ENCODE measurements at regions not wholly inside any gene's neighbourhood (a gene's known extent, or its start where the extent isn't known, plus 50 kb on each side); places are given as distances from the start of the nearest gene placed in this dataset.

DNA sequence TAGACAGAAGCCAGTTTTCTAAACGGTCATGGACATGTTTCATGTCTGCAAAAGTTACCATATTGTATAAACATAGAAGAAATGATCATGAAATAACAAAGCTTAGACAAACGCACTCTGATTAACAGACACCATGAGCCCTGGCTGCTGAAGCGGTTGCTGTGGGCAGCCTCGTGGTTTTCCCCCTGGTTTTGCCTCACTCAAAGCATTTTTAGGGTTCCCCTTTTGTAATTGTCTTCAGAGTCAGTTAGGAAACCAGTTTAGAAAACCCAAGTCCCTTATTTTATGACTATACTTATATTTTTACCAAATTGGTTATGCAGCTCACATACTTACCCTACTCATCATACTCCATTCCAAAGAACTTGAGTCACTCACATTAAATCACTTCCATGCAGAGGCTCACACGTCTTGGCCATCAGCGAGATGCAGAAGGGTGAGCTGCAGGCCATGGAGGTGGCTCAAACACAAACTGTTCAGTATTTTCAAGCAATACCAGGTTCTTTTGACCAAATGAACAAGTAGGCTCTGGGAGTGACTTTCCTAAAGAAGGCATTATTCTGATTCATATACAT lies 105.6 kb upstream of the SALL3 start:
- no peak for DNase-seq (ENCODE audit: low read depth)
- Histone ChIP-seq H3K36me3 (ENCODE audit: control insufficient read depth, insufficient read depth, low read length) (no peaks in the 10 kb centered on the region), H3K27me3 (ENCODE audit: control insufficient read depth, insufficient read depth, low read length) (no peaks in the 10 kb centered on the region), H3K4me3 (ENCODE audit: low read depth, low read length) (no peak overlapping the region)
- TF ChIP-seq, protein P1, sequence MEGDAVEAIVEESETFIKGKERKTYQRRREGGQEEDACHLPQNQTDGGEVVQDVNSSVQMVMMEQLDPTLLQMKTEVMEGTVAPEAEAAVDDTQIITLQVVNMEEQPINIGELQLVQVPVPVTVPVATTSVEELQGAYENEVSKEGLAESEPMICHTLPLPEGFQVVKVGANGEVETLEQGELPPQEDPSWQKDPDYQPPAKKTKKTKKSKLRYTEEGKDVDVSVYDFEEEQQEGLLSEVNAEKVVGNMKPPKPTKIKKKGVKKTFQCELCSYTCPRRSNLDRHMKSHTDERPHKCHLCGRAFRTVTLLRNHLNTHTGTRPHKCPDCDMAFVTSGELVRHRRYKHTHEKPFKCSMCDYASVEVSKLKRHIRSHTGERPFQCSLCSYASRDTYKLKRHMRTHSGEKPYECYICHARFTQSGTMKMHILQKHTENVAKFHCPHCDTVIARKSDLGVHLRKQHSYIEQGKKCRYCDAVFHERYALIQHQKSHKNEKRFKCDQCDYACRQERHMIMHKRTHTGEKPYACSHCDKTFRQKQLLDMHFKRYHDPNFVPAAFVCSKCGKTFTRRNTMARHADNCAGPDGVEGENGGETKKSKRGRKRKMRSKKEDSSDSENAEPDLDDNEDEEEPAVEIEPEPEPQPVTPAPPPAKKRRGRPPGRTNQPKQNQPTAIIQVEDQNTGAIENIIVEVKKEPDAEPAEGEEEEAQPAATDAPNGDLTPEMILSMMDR (IDR thresholded peaks at IDR 0.05; ENCODE audit: insufficient read depth, low read length, poor library complexity, severe bottlenecking): no peak

DNA sequence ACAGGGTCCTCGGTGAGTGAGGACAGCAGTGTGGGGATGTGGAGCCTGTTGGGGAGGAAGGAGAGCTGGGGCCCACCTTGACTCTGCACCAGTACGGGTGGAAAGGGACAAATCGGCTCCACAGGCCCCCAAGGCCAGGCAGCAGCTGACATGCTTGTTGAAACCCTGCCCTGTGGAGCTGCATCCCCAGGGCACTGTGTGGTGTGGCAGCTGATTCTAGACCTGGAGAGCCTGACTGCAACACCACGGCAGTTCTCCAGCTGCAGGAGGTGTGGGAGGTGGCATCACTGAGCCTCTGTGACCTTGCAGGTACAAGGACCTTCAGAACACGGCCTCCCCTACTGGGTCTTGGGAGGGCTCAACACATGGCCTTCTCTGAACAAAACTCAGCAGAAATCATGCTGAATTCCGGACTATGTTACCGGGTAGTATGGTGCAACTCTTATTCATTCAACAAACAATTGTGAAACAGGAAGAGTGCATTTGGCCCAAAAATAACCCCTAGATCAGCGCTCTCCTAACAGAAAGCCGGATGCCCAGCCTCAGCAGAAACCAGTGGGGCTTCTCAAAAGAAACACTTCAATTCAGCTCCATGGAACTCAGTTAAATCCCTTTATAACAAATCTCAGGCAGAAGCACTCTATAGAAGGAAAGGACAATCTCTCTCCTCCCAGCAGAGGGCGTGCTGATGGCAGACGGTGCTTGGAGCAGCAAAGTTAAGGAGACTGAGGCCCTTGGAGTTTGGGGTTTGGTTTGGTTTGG lies 104.4 kb upstream of the SALL3 start:
- H3K27me3 ChIP-seq (ENCODE audit: control insufficient read depth, insufficient read depth, low read length): no peaks in the 10 kb centered on the region

GRCh38 chr18:78875778-78876650 lies 103.6 kb upstream of the SALL3 start:
- no peaks in the 10 kb centered on the region for H3K36me3 ChIP-seq (ENCODE audit: control insufficient read depth, insufficient read depth, low read length)
- DNase-seq (ENCODE audit: low read depth): no peak
- no peaks in the 10 kb centered on the region for H3K27me3 ChIP-seq (ENCODE audit: control insufficient read depth, insufficient read depth, low read length)
- H3K4me3 ChIP-seq (ENCODE audit: low read depth, low read length): no peak overlapping the region
- TF ChIP-seq, protein P1 (IDR thresholded peaks at IDR 0.05; ENCODE audit: insufficient read depth, low read length, poor library complexity, severe bottlenecking): no peak

More for the DNA sequence above, 104.4 kb upstream of the SALL3 start:
- Histone ChIP-seq H3K36me3 (ENCODE audit: control insufficient read depth, insufficient read depth, low read length) (no peaks in the 10 kb centered on the region), H3K4me3 (ENCODE audit: low read depth, low read length) (no peak overlapping the region)
- TF ChIP-seq, protein P1 (IDR thresholded peaks at IDR 0.05; ENCODE audit: insufficient read depth, low read length, poor library complexity, severe bottlenecking): peak; percentile 60
- no peak for DNase-seq (ENCODE audit: low read depth)

- Histone ChIP-seq H3K27me3 (ENCODE audit: control insufficient read depth, insufficient read depth, low read length) (no peaks in the 10 kb centered on the region), H3K36me3 (ENCODE audit: control insufficient read depth, insufficient read depth, low read length) (no peaks in the 10 kb centered on the region), H3K4me3 (ENCODE audit: low read depth, low read length) (no peak overlapping the region)
- TF ChIP-seq, protein P1 (IDR thresholded peaks at IDR 0.05; ENCODE audit: insufficient read depth, low read length, poor library complexity, severe bottlenecking): no peak
- no peak for DNase-seq (ENCODE audit: low read depth)
These were observed 102.8 kb upstream of the SALL3 start for GRCh38 chr18:78876868-78877267.

DNA sequence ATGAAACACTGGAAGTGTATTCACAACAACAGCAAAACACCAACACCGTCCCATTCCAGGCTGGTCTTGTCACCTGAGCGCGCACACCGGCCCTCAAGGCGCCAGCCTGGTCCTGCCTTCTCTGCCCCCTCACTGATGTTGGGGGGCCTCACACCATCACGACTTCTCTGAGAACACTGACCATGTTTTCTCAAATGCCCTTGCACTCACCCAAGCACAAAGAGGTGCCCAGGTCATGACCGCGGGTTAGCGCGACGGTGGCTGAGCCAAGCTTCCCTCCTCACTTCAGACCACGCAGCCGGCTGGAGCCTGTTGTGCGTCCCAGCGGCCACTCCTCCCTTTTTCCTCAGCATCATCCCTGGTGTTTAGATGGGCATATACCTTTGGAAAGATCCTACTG lies 101.3 kb upstream of the SALL3 start:
- DNase-seq (ENCODE audit: low read depth): no peak
- H3K4me3 ChIP-seq (ENCODE audit: low read depth, low read length): no peak overlapping the region
- H3K36me3 ChIP-seq (ENCODE audit: control insufficient read depth, insufficient read depth, low read length): no peaks in the 10 kb centered on the region
- TF ChIP-seq, protein P1 (IDR thresholded peaks at IDR 0.05; ENCODE audit: insufficient read depth, low read length, poor library complexity, severe bottlenecking): no peak
- no peaks in the 10 kb centered on the region for H3K27me3 ChIP-seq (ENCODE audit: control insufficient read depth, insufficient read depth, low read length)
